ENCODE measurements at regions not wholly inside any gene's neighbourhood (a gene's known extent, or its start where the extent isn't known, plus 50 kb on each side); places are given as distances from the start of the nearest gene placed in this dataset.

DNA sequence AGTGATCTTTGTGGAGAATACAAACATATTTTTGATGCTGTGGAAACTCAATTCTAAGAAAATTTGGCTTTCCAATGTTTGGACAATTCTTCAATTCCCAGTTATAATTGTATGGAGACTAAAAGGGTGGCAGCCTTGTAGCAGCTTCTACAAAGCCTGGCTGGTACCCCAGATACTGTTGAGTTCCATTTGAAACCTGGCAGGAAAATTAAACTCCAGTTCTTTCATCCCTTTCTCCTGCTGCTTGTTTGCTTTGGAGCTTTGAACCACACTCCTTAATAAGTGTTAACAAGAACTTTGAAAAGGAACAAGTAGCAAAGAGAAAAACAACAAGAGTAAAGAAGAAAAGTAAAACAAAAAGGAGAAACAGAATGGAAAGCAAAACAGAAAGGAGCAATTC, 172.6 kb upstream of the ADAMTS5 start:
- DNase-seq = no peak
- Histone ChIP-seq H3K9me3 (ENCODE audit: low read depth) (no peaks in the 10 kb centered on the region), H3K4me2 (ENCODE audit: unreplicated experiment) (no peak overlapping the region), H3K27ac (no peak overlapping the region), H3K36me3 (ENCODE audit: low read depth) (no peaks in the 10 kb centered on the region), H3K27me3 (replicated peaks; ENCODE audit: insufficient read depth) (no peaks in the 10 kb centered on the region), H3K9me2 (ENCODE audit: insufficient read depth) (no peaks in the 10 kb centered on the region), H3K79me2 (ENCODE audit: insufficient read depth) (no peaks in the 10 kb centered on the region), H3F3A (ENCODE audit: insufficient read depth) (no peaks in the 10 kb centered on the region), H4K20me1 (ENCODE audit: insufficient read depth) (no peaks in the 10 kb centered on the region), H2AFZ (no peak overlapping the region), H3K4me3 (no peak overlapping the region), H3K4me1 (ENCODE audit: insufficient read depth) (no peaks in the 10 kb centered on the region), H3K9ac (no peak overlapping the region)
- TF ChIP-seq EZH2 (IDR thresholded peaks at IDR 0.05; ENCODE audit: insufficient read depth, poor library complexity, severe bottlenecking) (no peak), EZH2phosphoT487 (IDR thresholded peaks at IDR 0.05; ENCODE audit: insufficient read depth, low read depth) (no peak)
- in situ Hi-C loops (cut with MboI) = no loop called here

DNA sequence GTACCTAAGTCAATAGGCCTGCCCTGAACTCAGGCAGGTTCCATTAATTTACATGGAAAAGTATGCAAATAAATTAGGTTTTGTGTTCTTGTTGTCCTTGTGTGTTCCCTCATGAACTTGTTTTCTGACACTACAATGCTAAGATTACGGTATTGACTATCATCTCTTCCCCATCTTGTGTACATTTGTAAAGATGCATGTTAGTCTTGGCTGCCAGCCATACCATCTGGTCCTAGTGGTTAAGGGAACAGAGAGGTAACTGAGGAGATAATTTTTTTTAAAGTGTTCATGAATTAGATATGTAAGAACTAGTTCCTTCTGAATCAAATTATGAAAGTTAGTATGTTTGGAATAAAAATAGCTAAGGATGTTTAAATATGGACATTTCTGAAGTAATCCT, 167.6 kb upstream of the ADAMTS5 start:
- H3K4me3 ChIP-seq = no peak overlapping the region
- TF ChIP-seq EZH2 (IDR thresholded peaks at IDR 0.05; ENCODE audit: insufficient read depth, poor library complexity, severe bottlenecking) (no peak), EZH2phosphoT487 (IDR thresholded peaks at IDR 0.05; ENCODE audit: insufficient read depth, low read depth) (no peak)
- in situ Hi-C loops (cut with MboI) = no loop called here
- no peak for DNase-seq
- H3K4me1 ChIP-seq (ENCODE audit: insufficient read depth) = peaks cover 7% of the 10 kb centered on the region; the same call in 1 of the 2 replicates
- H3K9me3 ChIP-seq (ENCODE audit: low read depth) = no peaks in the 10 kb centered on the region
- no peak overlapping the region for H3K9ac ChIP-seq
- no peak overlapping the region for H3K4me2 ChIP-seq (ENCODE audit: unreplicated experiment)
- no peaks in the 10 kb centered on the region for H3K9me2 ChIP-seq (ENCODE audit: insufficient read depth)
- no peaks in the 10 kb centered on the region for H3F3A ChIP-seq (ENCODE audit: insufficient read depth)
- H3K27me3 ChIP-seq (replicated peaks; ENCODE audit: insufficient read depth) = no peaks in the 10 kb centered on the region
- H3K79me2 ChIP-seq (ENCODE audit: insufficient read depth) = no peaks in the 10 kb centered on the region
- no peak overlapping the region for H3K27ac ChIP-seq
- H2AFZ ChIP-seq = no peak overlapping the region
- H4K20me1 ChIP-seq (ENCODE audit: insufficient read depth) = no peaks in the 10 kb centered on the region
- WGBS, 2 experiments (ENCODE audit: low coverage in 1 of 2, low lambda C conversion rate in 2 of 2, missing lambda C conversion rate in 2 of 2) = 97 to 100% methylated on average over 1 of the region's 1 CpG
- H3K36me3 ChIP-seq (ENCODE audit: low read depth) = no peaks in the 10 kb centered on the region

DNA sequence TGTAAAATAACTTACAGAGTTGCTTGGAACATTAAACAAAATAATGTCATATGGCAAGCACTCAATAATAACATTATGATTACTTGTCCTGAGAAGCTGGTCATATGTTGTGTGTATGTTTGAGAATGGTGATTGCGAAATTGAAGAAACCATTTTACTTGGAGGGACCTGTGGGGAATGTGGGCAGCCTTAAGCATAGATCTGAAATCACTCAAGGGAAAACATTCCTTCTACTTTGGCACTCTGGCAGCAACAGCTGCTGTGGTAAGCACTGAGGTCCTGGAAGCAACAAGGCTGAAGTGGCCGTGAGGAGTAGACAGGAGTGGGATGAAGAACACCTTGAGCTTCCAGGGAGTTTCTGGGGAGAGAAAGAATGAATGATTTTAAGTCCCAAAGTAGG, 165.4 kb upstream of the ADAMTS5 start:
- H3K27ac ChIP-seq = no peak overlapping the region
- peaks cover 7% of the 10 kb centered on the region; the same call in 1 of the 2 replicates for H3K4me1 ChIP-seq (ENCODE audit: insufficient read depth)
- H3K4me2 ChIP-seq (ENCODE audit: unreplicated experiment) = no peak overlapping the region
- H3K79me2 ChIP-seq (ENCODE audit: insufficient read depth) = no peaks in the 10 kb centered on the region
- no peak overlapping the region for H2AFZ ChIP-seq
- no peaks in the 10 kb centered on the region for H4K20me1 ChIP-seq (ENCODE audit: insufficient read depth)
- H3K4me3 ChIP-seq = no peak overlapping the region
- H3F3A ChIP-seq (ENCODE audit: insufficient read depth) = no peaks in the 10 kb centered on the region
- no peaks in the 10 kb centered on the region for H3K36me3 ChIP-seq (ENCODE audit: low read depth)
- H3K9me2 ChIP-seq (ENCODE audit: insufficient read depth) = no peaks in the 10 kb centered on the region
- TF ChIP-seq EZH2 (IDR thresholded peaks at IDR 0.05; ENCODE audit: insufficient read depth, poor library complexity, severe bottlenecking) = no peak
- TF ChIP-seq EZH2phosphoT487 (IDR thresholded peaks at IDR 0.05; ENCODE audit: insufficient read depth, low read depth) = no peak
- DNase-seq = peak; percentile 20
- in situ Hi-C loops (cut with MboI) = no loop called here
- no peaks in the 10 kb centered on the region for H3K27me3 ChIP-seq (replicated peaks; ENCODE audit: insufficient read depth)
- H3K9ac ChIP-seq = no peak overlapping the region
- no peaks in the 10 kb centered on the region for H3K9me3 ChIP-seq (ENCODE audit: low read depth)
- 84 to 85% methylated on average over 2 of the region's 2 CpGs for WGBS, 2 experiments (ENCODE audit: low coverage in 1 of 2, low lambda C conversion rate in 2 of 2, missing lambda C conversion rate in 2 of 2)

DNA sequence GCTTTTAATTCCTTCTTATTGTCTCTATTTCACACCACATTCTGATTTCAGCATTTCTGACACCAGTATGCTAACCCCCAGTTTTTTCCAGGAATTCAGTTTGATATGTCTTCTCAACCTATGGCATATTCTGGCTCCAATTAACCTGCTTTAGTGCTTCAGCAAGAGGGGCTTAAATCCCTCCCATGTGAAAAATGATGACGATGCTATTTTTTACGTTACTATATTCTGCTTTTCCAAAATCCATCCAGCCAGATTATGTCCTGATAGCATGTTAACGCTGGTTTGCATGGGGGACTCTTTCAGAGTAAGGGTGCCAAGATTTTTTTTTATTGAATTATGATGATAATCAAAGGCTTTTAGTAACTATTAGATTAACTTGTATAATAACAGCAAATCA, 163.3 kb upstream of the ADAMTS5 start:
- Histone ChIP-seq H3K27ac (no peak overlapping the region), H3K27me3 (replicated peaks; ENCODE audit: insufficient read depth) (no peaks in the 10 kb centered on the region), H3F3A (ENCODE audit: insufficient read depth) (no peaks in the 10 kb centered on the region), H3K79me2 (ENCODE audit: insufficient read depth) (no peaks in the 10 kb centered on the region), H3K4me2 (ENCODE audit: unreplicated experiment) (no peak overlapping the region), H3K4me3 (no peak overlapping the region), H3K9me3 (ENCODE audit: low read depth) (no peaks in the 10 kb centered on the region), H3K36me3 (ENCODE audit: low read depth) (no peaks in the 10 kb centered on the region), H3K4me1 (ENCODE audit: insufficient read depth) (peaks cover 7% of the 10 kb centered on the region; the same call in 1 of the 2 replicates), H2AFZ (no peak overlapping the region), H3K9me2 (ENCODE audit: insufficient read depth) (no peaks in the 10 kb centered on the region), H4K20me1 (ENCODE audit: insufficient read depth) (no peaks in the 10 kb centered on the region), H3K9ac (no peak overlapping the region)
- DNase-seq = no peak
- in situ Hi-C loops (cut with MboI) = no loop called here
- WGBS, 2 experiments (ENCODE audit: low coverage in 1 of 2, low lambda C conversion rate in 2 of 2, missing lambda C conversion rate in 2 of 2) = 72 to 73% methylated on average over 3 of the region's 3 CpGs
- TF ChIP-seq EZH2 (IDR thresholded peaks at IDR 0.05; ENCODE audit: insufficient read depth, poor library complexity, severe bottlenecking) (no peak), EZH2phosphoT487 (IDR thresholded peaks at IDR 0.05; ENCODE audit: insufficient read depth, low read depth) (no peak)

DNA sequence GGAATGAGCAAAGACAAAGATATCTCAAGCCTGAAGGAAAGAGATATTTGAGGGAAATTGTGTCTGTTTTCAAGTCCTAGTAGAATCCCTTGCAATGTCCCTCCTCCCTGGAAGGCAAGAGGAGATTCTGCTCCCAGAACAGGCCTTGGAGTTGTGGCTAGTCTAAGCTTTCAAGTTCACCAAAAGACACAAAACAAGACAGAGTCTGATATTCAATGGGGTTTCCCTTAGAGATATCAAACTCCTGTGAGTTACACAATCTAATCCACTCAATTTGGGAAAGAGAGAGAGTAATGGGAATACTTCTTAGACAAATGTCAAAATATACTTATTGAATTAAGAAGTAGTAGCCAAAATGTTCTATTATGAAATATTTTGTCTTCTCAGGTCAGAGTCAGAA, 162.8 kb upstream of the ADAMTS5 start:
- in situ Hi-C loops (cut with MboI) = no loop called here

More for the DNA sequence above, 162.8 kb upstream of the ADAMTS5 start:
- Histone ChIP-seq H3K9ac (no peak overlapping the region), H3K4me2 (ENCODE audit: unreplicated experiment) (no peak overlapping the region), H3K9me2 (ENCODE audit: insufficient read depth) (no peaks in the 10 kb centered on the region), H3K27me3 (replicated peaks; ENCODE audit: insufficient read depth) (no peaks in the 10 kb centered on the region), H3K79me2 (ENCODE audit: insufficient read depth) (no peaks in the 10 kb centered on the region), H3K36me3 (ENCODE audit: low read depth) (no peaks in the 10 kb centered on the region), H3K4me1 (ENCODE audit: insufficient read depth) (peaks cover 7% of the 10 kb centered on the region; the same call in 1 of the 2 replicates), H3F3A (ENCODE audit: insufficient read depth) (no peaks in the 10 kb centered on the region), H3K4me3 (no peak overlapping the region), H3K27ac (no peak overlapping the region), H4K20me1 (ENCODE audit: insufficient read depth) (no peaks in the 10 kb centered on the region), H3K9me3 (ENCODE audit: low read depth) (no peaks in the 10 kb centered on the region), H2AFZ (no peak overlapping the region)
- no peak for DNase-seq
- TF ChIP-seq EZH2phosphoT487 (IDR thresholded peaks at IDR 0.05; ENCODE audit: insufficient read depth, low read depth) = no peak
- TF ChIP-seq EZH2 (IDR thresholded peaks at IDR 0.05; ENCODE audit: insufficient read depth, poor library complexity, severe bottlenecking) = no peak

Measured in GM23248 (cell line).